HCT116 (cell line): ENCODE measurements at regions not wholly inside any gene's neighbourhood (a gene's known extent, or its start where the extent isn't known, plus 50 kb on each side); places are given as distances from the start of the nearest gene placed in this dataset.

ENCODE experiments used
- ATAC-seq: fragments of 200-7000 bp; cut with Tn5 transposase; 2 replicates; pipeline ENCODE4 v1.9.1; 2020; ENCODE audit warnings: mild to moderate bottlenecking, moderate library complexity
- BruUV-seq: library from RNA; stranded (reverse); fragments of 400-500 nt; replicated peaks from 2 replicates; lab custom pipeline; 2021; lab: Mats Ljungman, UMichigan
- CTCF ChIA-PET: fragments of 300-600 bp; sonication (Branson Sonifier 250); formaldehyde crosslinking; loops from one replicate; lab custom pipeline; 2021; ENCODE audit warnings: antibody characterized with exemption; lab: Charles Lee
- POLR2A ChIA-PET: fragments of 300-600, 350-600 bp; sonication (Branson Sonifier 250); formaldehyde crosslinking; loops from one replicate; lab custom pipeline; 2021; ENCODE audit warnings: antibody characterized with exemption; lab: Charles Lee
- RAD21 ChIA-PET, 2 experiments: fragments of 300-600 bp; sonication (Branson Sonifier 250); formaldehyde crosslinking; loops; one replicate each; lab custom pipeline; 2023; ENCODE audit warnings: low total read pairs in 2 of 2; ENCODE audit not compliant: uncharacterized antibody in 2 of 2, unreplicated experiment in 2 of 2, low non-redundant PET in 1 of 2; lab: Charles Lee
- DNase-seq: peaks from one replicate; pipeline ENCODE4 v3.0.0-alpha.2; 2010; ENCODE audit warnings: low read depth, low spot score
- H2AFZ ChIP-seq: fragments of 200-600 bp; shearing (Covaris generic), sonication (generic); 2 replicates; pipeline ENCODE4 v1.6.1; 2017; ENCODE audit warnings: low read depth, mixed run types, mixed read lengths, antibody characterized with exemption, low read length; ENCODE audit not compliant: poor library complexity, severe bottlenecking
- H3K27ac ChIP-seq: 2 replicates; pipeline ENCODE4 v1.5.1; 2012; ENCODE audit warnings: low read depth, low read length
- H3K27me3 ChIP-seq: fragments of 200-600 bp; sonication (generic); 2 replicates; pipeline ENCODE4 v1.6.1; 2016; ENCODE audit warnings: mixed run types, low read length, mixed read lengths; ENCODE audit not compliant: insufficient read depth
- H3K36me3 ChIP-seq, 2 experiments: fragments of 200-500 bp in 1 of 2; fragments of 200-600 bp in 1 of 2; sonication (Bioruptor generic) in 1 of 2; sonication (generic) in 1 of 2; 2 replicates each; pipeline versions ENCODE4 v1.5.1 to v1.6.1; 2014 to 2016; ENCODE audit warnings: low read length in 2 of 2, inconsistent platforms in 1 of 2, mixed read lengths in 1 of 2, mixed run types in 1 of 2; ENCODE audit not compliant: insufficient read depth in 2 of 2, control insufficient read depth in 1 of 2
- H3K4me1 ChIP-seq, 2 experiments: fragments of 200-600 bp in 1 of 2; sonication (generic) in 1 of 2; 2 replicates each; pipeline versions ENCODE4 v1.5.1 to v1.6.1; 2012 to 2017; ENCODE audit warnings: low read length in 2 of 2, inconsistent platforms in 1 of 2, mild to moderate bottlenecking in 1 of 2, mixed read lengths in 1 of 2, mixed run types in 1 of 2, moderate library complexity in 1 of 2; ENCODE audit not compliant: insufficient read depth in 2 of 2, control insufficient read depth in 1 of 2
- H3K4me2 ChIP-seq: fragments of 200-600 bp; sonication (generic); 2 replicates; pipeline ENCODE4 v1.6.1; 2017; ENCODE audit warnings: mixed run types, low read length, mixed read lengths
- H3K4me3 ChIP-seq, 2 experiments: fragments of 200-600 bp in 1 of 2; sonication (generic) in 1 of 2; replicated peaks in 1 of 2; 2 replicates each; pipeline ENCODE4 v1.5.1; 2011 to 2016; ENCODE audit warnings: low read length in 2 of 2, control low read depth in 1 of 2, low read depth in 1 of 2, mild to moderate bottlenecking in 1 of 2, mixed read lengths in 1 of 2, mixed run types in 1 of 2
- H3K79me2 ChIP-seq: fragments of 200-600 bp; sonication (generic); 2 replicates; pipeline ENCODE4 v1.6.1; 2017; ENCODE audit warnings: mild to moderate bottlenecking, mixed run types, low read length, moderate library complexity, mixed read lengths; ENCODE audit not compliant: insufficient read depth
- H3K9ac ChIP-seq: fragments of 200-600 bp; sonication (generic); 2 replicates; pipeline ENCODE4 v1.6.1; 2016; ENCODE audit warnings: low read length, mixed read lengths
- H3K9me2 ChIP-seq: fragments of 200-600 bp; sonication (generic), shearing (Covaris generic); 2 replicates; pipeline ENCODE4 v1.6.1; 2017; ENCODE audit warnings: mixed run types, mild to moderate bottlenecking, moderate library complexity; ENCODE audit not compliant: insufficient read depth
- H3K9me3 ChIP-seq, 2 experiments: fragments of 200-500 bp in 1 of 2; fragments of 200-600 bp in 1 of 2; sonication (Bioruptor generic) in 1 of 2; sonication (generic) in 1 of 2; 2 replicates each; pipeline ENCODE4 v1.6.1; 2014 to 2017; ENCODE audit warnings: low read length in 2 of 2, mixed read lengths in 2 of 2, inconsistent platforms in 1 of 2, low read depth in 1 of 2, mild to moderate bottlenecking in 1 of 2, mixed run types in 1 of 2, moderate library complexity in 1 of 2; ENCODE audit not compliant: control insufficient read depth in 1 of 2, insufficient read depth in 1 of 2
- H4K20me1 ChIP-seq: fragments of 200-600 bp; sonication (generic), shearing (Covaris generic); 2 replicates; pipeline ENCODE4 v1.6.1; 2017; ENCODE audit warnings: mixed run types, mild to moderate bottlenecking, moderate library complexity; ENCODE audit not compliant: insufficient read depth
- CEBPB ChIP-seq: IDR thresholded peaks from 2 replicates; pipeline ENCODE4 v1.6.1; 2012; ENCODE audit warnings: low read depth
- EGR1 ChIP-seq: IDR thresholded peaks from 2 replicates; pipeline ENCODE4 v1.6.1; 2012; ENCODE audit warnings: low read depth
- EZH2phosphoT487 ChIP-seq: fragments of 200-600 bp; IDR thresholded peaks from 2 replicates; pipeline ENCODE4 v1.6.1; 2018; ENCODE audit warnings: antibody characterized with exemption, borderline replicate concordance
- JUND ChIP-seq: IDR thresholded peaks from 2 replicates; pipeline ENCODE4 v1.6.1; 2012
- POLR2A ChIP-seq: IDR thresholded peaks from 2 replicates; pipeline ENCODE4 v1.7.0; 2011; ENCODE audit warnings: borderline replicate concordance; ENCODE audit not compliant: insufficient read depth, insufficient read length; ENCODE audit errors: extremely low read depth
- POLR2AphosphoS5 ChIP-seq: IDR thresholded peaks from 2 replicates; pipeline ENCODE4 v1.6.1; 2011; ENCODE audit warnings: mild to moderate bottlenecking, low read depth, low read length, moderate library complexity
- RAD21 ChIP-seq: IDR thresholded peaks from 2 replicates; pipeline ENCODE4 v1.6.1; 2012; ENCODE audit warnings: low read depth, mild to moderate bottlenecking
- SIN3A ChIP-seq: IDR thresholded peaks from 2 replicates; pipeline ENCODE4 v1.6.1; 2012; ENCODE audit warnings: low read depth
- SP1 ChIP-seq: IDR thresholded peaks from 2 replicates; pipeline ENCODE4 v1.6.1; 2012; ENCODE audit warnings: low read depth
- SRF ChIP-seq: IDR thresholded peaks from 2 replicates; pipeline ENCODE4 v1.6.1; 2012; ENCODE audit warnings: low read depth
- TCF7L2 ChIP-seq: IDR thresholded peaks from 2 replicates; pipeline ENCODE4 v1.7.0; 2011; ENCODE audit warnings: borderline replicate concordance, inconsistent platforms; ENCODE audit not compliant: insufficient read depth, insufficient read length; ENCODE audit errors: extremely low read depth
- ZFX ChIP-seq: fragments of 450-650 bp; IDR thresholded peaks from 2 replicates; pipeline ENCODE4 v1.6.1; 2017
- intact Hi-C: fragments of 100-400 bp; cut with micrococcal nuclease; formaldehyde crosslinking; loops from 2 replicates; pipeline ENCODE4 v1.10.0; 2022
- TF ChIP-seq, protein P1 (sequence below): IDR thresholded peaks from 2 replicates; pipeline ENCODE4 v1.6.1; 2012
- TF ChIP-seq, protein P2 (sequence below): IDR thresholded peaks from 2 replicates; pipeline ENCODE4 v1.6.1; 2011; ENCODE audit warnings: mild to moderate bottlenecking, low read length, moderate library complexity; ENCODE audit not compliant: insufficient replicate concordance; ENCODE audit errors: extremely low read depth
- TF ChIP-seq, protein P3 (sequence below): IDR thresholded peaks from 2 replicates; pipeline ENCODE4 v1.6.1; 2012

DNA sequence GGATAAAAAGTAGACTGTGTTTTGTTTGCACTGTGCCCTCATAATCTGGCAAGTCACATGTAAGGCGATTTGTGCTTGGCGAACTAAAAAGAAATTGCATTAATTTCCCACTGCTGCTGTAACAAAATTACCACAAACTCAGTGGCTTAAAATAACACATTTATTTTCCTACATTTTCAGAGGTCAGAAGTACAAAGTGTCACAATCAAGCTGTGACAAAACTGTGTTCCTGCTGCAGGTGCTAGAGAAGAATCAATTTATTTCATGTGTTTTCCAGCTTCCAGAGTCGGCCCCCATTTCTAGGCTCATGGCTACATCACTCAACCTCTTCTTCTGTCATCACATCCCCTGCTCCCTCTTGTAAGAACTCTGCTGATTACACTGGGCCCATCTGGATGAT, 158.6 kb upstream of the UFM1 start:
- Histone ChIP-seq H2AFZ (no peak overlapping the region), H3K79me2 (no peaks in the 10 kb centered on the region), H3K9me2 (no peaks in the 10 kb centered on the region), H3K4me2 (no peak overlapping the region), H3K4me3 (no peak overlapping the region), H4K20me1 (no peaks in the 10 kb centered on the region), H3K27ac (no peak overlapping the region), H3K9me3 (peaks cover 6 to 36% of the 10 kb centered on the region in 2 experiments; a peak in 2 of 4 replicates), H3K4me1 (no peaks in the 10 kb centered on the region), H3K27me3 (no peaks in the 10 kb centered on the region), H3K36me3 (no peaks in the 10 kb centered on the region), H3K9ac (no peak overlapping the region)
- no TSS peak for BruUV-seq
- ChIA-PET POLR2A (no interaction called here), CTCF (no interaction called here), RAD21 (no interaction called here)
- TF ChIP-seq ZFX (no peak), TCF7L2 (no peak), SRF (no peak), JUND (no peak), POLR2A (no peak), SIN3A (no peak), SP1 (no peak), EZH2phosphoT487 (no peak), RAD21 (no peak), EGR1 (no peak), CEBPB (no peak), POLR2AphosphoS5 (no peak)
- TF ChIP-seq, protein P1, sequence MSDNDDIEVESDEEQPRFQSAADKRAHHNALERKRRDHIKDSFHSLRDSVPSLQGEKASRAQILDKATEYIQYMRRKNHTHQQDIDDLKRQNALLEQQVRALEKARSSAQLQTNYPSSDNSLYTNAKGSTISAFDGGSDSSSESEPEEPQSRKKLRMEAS = no peak
- TF ChIP-seq, protein P2, sequence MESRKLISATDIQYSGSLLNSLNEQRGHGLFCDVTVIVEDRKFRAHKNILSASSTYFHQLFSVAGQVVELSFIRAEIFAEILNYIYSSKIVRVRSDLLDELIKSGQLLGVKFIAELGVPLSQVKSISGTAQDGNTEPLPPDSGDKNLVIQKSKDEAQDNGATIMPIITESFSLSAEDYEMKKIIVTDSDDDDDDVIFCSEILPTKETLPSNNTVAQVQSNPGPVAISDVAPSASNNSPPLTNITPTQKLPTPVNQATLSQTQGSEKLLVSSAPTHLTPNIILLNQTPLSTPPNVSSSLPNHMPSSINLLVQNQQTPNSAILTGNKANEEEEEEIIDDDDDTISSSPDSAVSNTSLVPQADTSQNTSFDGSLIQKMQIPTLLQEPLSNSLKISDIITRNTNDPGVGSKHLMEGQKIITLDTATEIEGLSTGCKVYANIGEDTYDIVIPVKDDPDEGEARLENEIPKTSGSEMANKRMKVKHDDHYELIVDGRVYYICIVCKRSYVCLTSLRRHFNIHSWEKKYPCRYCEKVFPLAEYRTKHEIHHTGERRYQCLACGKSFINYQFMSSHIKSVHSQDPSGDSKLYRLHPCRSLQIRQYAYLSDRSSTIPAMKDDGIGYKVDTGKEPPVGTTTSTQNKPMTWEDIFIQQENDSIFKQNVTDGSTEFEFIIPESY = no peak
- TF ChIP-seq, protein P3, sequence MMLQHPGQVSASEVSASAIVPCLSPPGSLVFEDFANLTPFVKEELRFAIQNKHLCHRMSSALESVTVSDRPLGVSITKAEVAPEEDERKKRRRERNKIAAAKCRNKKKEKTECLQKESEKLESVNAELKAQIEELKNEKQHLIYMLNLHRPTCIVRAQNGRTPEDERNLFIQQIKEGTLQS = no peak
- ATAC-seq (no peak), DNase-seq (no peak)
- intact Hi-C loops = no loop called here
